ENCODE measurements at regions not wholly inside any gene's neighbourhood (a gene's known extent, or its start where the extent isn't known, plus 50 kb on each side); places are given as distances from the start of the nearest gene placed in this dataset.

DNA sequence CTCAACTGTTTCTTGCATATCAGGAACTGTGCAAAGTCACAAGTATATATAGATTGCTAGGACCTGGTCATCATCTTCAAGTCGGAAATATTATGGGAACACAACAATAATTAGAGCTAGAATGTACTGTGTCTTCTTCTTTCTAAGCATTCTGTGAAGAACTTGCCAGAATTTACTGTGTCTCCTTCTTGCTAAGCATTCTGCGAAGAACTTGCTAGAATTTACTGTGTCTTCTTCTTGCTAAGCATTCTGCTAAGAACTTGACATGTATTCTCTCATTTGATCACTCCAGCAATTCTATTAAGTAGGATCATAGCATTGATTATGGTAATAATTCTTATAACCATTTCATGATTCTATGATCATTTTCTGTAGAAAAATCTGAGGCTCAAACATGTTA is 231.7 kb downstream of the FOXL1 start:
- DNase-seq: no peak

DNA sequence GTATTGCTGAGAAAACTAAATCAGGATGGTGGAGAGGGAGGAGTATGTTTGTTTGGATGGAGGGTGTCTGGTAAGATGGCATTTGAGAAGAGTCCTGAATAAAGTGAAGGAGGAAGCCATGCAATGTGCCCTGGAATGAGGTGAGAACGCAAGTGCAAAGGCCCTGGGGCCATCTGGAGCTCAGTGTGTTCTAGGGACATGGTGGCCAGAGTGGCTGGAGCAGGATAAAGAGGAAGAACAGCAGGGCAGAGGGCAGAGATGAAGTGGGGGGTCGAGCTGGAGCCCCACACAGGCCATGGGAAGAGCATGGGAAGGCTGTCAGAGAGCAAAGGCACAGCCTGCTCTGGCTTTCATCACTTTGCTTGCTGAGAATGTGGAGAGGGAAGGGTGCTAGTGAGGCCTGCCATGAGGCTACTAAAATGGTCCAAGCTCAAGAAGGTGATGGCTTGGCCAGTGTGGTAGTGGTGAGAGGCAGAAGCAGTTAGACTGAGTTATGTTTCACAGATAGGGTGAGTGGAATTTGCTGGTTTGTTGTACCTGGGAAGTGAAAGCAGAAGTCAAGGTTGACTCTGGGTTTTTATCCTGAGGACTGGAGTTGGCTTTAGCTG is 234.1 kb downstream of the FOXL1 start:
- DNase-seq: no peak

DNA sequence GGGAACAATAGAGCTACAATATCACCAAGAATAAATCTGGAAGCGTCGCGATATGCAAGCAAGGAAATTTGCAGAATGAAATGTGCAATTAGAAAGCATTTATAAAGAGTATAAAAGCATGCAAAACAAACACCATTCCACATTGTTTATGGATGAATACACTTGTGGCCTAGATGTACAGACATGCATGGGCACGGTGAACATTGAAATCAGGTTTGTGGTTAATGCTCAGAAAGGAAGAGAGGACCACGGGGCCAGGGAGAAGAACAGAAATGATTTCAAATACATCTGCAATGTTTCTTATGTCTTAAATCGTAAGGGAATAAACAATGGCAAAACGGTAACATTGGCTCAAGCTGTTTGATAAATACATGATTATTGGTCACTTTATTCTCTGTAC is 235.9 kb downstream of the FOXL1 start:
- DNase-seq: no peak

DNA sequence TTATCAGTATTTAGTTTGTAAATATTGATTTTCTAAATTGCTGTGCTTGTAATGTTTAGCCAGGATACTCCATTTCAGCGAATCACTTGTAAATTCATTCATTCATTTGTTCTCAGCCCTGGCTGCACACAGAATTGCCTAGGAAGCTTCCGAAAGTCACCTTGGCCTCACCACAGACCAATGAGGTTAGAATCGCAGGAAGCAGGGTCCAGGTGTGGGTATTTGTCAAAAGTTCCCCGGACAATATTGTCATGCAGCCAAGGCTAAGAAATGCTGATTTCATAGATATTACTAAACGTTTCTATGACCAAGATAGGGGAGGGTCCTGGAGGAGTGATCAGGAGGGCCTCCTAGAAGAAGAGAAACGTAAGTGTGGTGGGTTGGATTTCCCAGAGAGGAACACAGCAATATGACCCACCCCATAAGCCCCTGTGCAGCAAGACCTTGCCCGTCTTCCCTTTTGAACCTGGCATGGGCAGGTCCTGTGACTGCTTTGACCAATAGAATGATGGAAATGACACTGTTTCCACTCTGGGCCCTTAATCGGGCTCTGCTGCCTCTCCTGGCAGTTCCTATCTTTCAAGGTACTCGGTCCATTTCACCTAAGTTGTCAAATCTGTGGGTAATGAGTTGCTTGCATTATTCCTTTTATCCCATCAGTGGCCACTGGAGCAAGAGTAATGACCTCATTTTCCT is 238.7 kb downstream of the FOXL1 start:
- no peak for DNase-seq

DNA sequence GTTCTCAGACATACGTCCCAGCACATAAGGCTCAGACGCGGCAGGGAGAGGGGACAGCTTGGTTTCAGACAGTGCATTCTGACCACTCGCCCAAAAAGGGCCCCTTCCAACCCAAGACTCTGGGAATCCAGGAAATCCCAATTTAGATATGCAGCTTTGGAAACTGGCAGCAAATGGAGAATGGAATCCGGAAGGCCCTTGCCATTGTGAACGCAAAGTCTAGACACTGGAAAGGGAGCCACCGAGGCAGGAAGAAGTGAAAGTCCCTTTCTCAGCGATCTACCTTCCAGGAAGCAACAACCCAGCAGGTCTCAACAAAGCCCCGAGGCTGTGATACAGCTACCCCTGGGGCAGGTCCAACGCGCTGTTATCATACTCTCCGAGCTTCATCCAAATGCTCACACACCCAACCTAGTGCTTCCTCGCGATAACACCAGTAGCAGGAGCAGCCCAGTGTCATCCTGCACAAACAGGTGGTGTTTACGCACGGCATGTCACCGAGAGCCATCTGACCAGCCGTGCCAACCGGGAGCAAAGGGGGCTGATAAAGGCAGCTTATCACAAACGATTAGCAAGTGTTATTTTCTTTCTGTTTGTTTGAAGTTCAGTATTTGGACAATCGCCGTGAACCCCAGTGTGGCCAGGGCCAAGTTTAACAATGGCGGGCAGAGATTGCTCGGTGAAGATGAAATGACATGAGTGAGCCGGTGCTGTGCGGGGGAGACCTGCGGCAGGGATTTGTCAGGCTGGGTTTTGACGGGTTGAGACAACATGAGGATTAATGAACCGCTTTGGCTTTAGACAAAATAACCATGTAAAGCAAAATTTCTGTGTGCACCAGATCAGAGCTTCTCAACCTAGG is 240.6 kb downstream of the FOXL1 start:
- no peak for DNase-seq

DNA sequence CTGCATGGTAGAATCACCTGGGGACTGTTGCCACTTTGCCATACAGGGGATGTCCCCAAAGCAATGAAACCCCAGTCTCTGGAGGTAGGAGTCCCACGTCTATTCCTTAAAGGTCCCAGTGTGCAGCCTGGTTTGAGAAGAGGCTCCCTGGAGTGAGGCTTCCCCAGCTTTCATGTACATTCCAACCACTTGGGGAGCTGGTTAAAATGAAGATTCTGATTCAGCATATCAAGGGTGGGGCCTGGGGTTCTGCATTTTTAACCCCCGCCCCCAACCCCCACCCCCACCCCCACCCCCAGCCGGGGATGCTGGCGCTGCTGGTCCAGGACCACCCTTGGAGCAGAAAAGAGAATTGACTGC is 241.2 kb downstream of the FOXL1 start:
- DNase-seq: no peak

DNA sequence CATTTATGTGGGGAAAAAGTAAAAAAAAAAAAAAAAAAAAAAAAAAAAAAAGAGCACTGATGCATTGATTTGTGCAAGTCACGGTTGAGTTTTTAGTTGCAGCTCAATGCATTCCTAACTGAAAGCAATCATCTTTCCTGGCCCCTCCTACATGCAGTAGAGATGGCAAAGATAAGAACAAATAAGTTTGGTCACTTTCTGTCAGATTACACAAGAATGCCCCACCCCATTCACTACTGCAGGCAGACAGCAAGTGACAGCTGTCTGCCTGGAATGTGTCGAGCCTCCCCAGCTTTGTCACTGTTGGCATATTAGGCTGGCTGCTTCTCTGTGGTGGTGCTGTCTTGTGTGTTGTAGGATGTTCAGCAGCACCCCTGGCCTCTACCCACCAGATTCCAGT is 243.5 kb downstream of the FOXL1 start:
- no peak for DNase-seq

DNA sequence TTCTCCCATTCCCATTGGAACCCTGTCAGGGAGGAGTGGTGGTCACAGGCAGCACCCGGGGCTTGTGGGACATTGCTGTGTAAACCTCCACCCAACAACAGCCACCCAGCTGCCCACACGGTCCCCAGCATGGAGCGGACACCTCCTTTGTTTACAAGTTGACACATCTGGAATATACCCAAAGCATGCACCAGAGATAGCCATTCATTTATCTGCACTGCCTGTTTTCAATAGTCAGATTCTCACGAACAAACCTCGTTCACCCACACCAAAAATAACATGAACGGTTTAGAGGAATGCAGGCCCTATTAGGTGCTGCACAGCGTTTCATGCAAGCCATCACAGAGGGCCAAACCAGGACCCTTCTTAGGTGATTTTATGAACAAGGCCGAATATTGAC is 244.8 kb downstream of the FOXL1 start:
- no peak for DNase-seq

DNA sequence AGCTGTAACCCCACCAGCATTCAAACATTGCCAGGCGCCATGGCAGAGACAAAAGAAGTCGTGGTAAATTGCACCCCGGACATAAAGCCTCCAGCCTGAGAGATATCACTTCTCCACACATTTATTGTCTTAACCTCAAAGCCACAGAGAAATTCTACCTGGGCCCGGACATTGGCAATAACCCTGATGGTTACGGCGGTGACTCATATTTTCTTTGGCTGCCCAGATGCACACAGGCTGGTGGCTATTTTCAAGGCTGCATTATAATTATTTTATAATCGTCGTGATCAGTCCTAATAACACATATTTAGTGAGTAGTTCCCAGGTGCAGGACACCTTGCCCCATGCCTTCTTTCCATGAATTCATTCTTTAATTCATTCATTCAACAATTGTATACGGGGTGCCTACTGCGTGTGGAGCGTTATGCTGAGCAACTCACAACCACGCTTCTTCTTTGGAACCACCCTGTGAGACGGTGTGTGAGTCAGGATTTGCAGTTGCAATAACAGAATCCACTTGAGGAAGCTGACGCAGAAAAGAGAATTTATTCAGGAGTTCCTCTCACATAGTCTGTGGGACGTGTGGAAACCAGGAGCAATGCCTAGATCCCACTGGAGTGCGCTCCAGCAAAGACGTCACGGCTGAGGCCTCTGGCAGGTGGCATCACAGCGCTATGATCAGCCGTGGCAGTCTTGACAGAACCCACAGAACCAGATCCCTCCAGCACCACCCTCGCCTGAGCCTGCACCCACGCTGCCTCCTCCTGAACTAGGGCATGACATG is 245.7 kb downstream of the FOXL1 start:
- no peak for DNase-seq

DNA sequence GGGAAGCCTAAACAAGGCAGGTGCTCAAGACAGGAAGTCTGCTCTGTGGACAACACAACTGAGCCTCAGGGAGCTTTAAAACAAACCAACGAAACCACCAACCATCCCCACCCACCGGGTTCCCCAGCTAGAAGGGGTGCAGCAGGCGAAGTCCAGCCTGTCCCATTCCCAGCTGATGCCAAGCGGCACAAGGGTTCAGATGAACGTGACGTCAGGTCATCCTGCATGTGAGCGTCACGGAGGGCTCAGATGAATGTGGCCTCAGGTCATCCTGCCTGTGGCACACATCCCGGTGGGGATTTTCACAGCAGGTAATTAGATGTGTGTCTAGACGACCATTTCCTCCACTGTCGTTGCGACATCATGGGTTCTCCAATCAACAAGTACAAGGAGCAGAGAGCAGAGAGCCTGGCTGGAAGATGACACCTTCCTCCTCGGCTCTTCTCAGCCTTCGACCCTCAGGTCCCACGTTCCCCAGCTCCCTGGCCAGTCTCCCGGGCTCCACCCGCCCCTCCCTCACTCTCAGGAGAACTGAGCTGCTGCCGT is 246.5 kb downstream of the FOXL1 start:
- no peak for DNase-seq

DNA sequence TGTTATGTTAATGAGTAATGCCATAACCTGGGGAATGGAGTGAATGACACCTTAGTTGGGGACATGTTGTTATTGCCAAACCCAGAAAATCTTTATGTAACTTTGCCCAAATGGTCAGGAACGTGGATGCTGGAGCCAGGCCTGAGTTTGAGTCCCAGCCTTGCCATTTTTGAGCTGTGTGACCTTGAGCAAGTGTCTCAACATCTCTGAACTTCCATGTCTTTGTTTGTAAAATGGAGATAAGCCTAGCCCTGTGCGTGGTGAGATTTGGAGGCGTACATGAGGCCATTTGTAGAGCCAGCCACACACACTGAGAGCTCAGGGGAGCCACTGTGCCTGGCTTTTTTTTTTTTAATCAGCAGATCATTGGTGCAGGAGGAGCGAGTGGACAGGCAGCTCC is 247.3 kb downstream of the FOXL1 start:
- DNase-seq: no peak

DNA sequence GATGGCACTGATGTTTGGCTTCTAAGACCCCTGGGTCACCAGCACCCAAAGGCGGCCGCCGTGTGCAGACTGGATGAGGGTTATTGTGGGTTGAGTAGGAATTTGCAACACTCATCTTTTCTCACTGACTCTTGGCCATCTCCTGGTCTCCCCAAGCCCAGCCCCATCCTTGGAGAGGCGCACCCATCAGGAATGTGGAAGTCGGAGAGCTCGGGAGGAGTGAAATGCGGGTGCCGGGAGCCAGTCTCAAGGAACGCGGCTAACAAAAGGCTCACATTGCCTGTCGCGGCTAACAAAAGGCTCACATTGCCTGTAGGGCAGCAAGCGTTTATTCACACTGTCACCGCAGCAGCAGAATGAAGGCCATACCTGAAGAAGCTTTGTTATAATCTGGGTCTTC is 248.6 kb downstream of the FOXL1 start:
- no peak for DNase-seq

DNA sequence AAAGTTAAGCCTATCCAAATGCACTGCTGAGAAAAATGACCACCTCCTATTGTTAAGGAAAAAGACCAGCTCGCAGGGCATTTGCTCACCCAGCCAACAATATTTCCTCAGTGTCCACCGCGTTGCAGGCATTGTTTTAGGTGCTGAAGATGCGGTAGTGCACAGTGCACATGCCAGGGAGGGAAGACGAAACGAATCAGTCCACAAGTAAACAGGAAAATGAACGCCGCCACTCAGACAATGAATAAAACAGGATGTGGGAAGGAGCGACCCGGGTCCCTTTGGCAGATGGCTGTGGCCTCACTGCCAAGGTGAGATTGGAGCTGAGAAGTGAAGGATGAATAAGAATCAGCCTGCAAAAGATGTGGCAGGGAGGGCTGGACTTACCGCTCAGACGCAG is 249.2 kb downstream of the FOXL1 start:
- no peak for DNase-seq

DNA sequence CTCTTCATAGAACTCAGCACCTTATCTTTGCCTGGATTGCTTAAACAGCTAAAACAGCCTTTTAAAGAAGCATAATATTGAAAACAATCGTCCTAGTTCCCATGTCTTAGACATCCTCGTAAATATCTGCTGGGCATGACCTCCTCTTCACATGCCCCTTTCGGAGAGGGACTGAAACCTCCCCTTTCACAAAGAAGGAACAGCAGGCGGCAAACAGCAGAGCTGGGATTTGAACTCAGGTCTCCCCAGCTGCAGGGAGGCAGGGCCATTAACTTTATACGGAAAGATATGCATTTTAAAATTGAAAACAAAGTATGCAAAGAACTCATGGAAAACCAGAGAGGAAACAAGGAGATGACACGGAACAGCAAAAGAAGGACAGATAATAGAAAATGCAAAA is 249.9 kb downstream of the FOXL1 start:
- no peak for DNase-seq

DNA sequence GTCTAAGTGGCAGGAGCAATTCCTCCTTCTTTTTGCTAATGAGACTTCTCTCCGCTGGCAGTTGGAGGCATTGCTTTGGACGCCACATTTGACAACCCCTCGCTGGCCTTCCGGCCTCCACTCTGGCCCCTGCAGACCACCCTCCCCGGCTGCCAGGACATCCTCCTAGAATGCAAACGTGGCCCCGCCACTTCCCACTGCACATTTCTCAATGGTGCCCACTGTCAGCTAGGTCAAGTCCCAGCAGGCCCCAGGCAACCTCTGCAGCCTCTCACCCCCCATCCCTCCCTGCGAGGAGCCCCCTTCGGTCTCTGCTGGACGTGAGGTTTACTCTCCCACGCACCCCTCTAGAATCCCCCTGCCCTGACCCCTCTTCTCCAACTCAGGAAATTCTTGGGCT is 250.3 kb downstream of the FOXL1 start:
- no peak for DNase-seq

DNA sequence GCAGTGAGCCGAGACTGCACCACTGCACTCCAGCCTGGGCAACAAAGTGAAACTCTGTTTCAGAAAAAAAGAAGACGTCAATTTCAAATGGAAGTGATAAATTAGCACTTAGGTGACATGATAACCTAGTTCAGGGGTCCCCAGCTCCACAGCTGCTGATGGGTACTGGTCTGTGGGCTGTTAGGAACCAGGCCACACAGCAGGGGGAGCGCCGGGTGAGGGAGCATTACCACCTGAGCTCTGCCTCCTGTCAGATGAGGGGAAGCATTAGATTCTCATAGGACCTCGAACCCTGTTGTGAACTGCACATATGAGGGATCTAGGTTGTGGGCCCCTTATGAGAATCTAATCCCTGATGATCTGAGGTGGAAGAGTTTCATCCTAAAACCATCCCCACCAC is 253.0 kb downstream of the FOXL1 start:
- DNase-seq: no peak

DNA sequence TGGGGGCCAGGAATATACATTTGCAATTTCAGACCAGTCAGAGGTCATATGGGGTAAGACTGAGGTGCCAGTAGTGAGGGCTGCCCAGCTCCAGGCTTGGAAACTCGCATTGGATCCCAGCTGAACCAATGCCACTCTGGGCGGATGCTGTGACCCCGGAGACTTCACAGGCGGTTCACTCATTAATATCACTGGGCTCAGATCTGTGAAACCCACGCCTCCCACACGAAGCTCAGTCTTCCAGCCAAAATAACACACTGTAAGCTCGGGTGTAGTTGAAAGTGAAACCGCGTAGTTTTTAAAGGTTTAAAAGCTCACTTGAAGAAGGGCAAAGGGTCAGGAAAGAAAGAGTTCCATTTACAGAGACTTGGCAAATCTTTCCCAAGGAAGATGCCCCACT is 254.8 kb downstream of the FOXL1 start:
- no peak for DNase-seq

DNA sequence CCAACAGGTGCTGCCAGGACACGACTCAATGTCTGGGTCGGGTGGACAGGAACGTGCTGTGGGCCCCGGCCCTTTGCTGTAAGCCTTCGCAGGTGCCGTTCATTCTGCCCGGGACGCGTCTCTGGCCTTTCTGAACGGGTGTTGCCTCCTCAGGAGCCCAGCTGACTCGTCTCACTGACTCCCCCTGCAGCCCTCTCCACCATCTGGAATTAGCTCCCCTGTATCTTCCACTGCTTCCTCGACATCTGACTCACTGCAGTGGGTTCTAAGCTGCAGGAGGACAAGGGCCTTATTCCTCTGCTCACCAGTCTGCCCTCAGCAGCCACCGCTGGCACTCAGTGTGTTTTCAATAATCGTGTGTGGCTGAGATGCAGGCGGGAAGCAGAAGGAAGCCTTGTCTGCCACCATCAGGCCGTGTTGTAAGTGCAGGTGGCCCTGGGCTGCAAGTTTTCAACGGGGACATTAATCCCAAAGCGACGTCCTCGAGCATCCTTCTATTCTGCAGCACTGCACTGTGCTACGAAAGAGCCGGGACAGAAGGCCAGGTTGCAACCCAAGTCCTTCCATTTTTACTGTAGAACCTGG is 256.2 kb downstream of the FOXL1 start:
- DNase-seq: no peak

DNA sequence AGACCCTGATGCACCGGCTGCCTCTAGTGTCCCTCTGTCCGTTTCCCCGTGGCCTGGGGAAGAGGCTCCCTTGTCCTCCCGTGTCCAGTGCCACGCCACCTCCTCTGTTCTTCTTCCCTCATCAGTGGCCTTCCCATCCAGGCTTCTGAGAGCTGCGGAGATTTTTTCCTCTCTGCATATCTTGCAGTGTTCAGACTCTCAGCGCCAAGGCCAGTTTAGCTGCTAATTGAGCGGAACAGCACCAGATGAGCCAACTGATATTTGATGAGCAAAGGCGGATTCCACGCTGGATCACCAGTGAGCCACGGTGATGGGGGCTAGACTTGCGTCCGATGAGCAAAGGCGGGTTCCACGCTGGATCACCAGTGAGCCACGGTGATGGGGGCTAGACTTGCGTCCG is 257.6 kb downstream of the FOXL1 start:
- DNase-seq: no peak

DNA sequence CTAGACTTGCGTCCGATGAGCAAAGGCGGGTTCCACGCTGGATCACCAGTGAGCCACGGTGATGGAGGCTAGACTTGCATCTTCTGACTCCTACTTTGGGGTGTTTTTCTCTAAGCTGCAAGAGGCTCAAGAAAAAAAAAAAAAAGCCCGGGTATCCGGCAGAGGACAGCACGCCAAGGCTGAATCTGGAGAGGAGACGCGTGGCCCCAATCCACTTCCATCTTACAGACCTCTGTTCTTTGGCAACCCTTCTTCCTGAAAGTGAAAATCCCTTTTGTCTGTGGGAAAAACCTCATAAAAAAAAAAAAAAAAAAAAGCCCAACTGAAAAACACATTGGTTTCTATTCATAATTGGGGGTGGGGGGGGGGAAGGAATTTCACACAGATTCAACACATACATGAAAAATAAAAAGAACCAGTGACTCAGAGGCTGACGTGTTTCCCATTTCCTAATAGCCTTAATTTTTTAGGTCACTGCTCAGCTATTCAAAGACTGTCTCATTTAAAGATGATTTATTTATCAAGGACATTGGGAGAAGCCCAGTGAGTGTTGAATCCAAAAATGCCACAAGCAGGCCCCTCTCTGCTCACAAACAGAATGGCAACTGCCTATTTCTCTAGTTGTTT is 258.3 kb downstream of the FOXL1 start:
- no peak for DNase-seq

DNA sequence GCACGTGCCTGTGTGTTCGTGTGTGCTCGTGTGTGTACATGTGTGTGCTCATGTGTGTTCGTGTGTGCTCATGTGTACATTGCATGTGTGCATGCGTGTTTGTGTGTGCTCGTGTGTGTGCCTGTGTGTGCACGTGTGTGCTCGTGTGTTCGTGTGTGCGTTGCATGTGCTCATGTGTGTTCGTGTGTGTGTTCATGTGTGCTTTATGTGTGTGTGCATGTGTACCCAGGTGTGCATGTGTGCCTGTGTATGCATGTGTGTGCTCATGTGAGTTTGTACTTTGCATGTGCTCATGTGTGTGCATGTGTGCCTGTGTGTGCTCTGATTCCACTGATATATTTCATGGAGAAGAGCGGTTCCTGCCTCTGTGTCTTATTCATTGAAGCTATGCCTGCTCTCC is 265.5 kb downstream of the FOXL1 start:
- DNase-seq: no peak

DNA sequence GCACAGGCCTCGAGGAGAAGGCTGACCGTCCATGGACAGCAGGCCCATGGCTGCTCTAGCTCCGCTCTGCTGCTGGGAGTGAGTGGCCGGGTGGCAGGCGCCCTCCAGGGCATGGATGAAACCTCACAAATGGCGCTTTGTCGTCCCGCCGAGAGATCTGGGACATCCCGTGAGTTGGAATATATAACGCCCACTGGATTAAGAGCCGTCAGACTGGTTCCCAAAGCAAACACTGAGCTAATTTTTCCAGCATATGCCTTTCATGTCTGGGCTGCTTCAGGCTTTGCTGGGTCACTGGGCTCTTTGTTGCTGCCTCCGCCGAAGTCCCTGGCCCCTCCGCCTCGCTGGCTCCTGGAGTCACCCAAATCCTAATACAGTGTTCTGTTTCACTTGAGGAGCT is 266.3 kb downstream of the FOXL1 start:
- DNase-seq: no peak
